Liver (tissue), 8 donors: ENCODE measurements at regions not wholly inside any gene's neighbourhood (a gene's known extent, or its start where the extent isn't known, plus 50 kb on each side); places are given as distances from the start of the nearest gene placed in this dataset.

Source experiments
- DNase-seq: peaks from one replicate; pipeline ENCODE4 v3.0.0-alpha.2; 2017; ENCODE audit warnings: low spot score
- H3K27ac ChIP-seq, 2 donors: one replicate each; pipeline ENCODE4 v1.7.0; 2013; ENCODE audit warnings: inconsistent platforms in 2 of 2, low read length in 2 of 2, control low read depth in 1 of 2, low read depth in 1 of 2, mild to moderate bottlenecking in 1 of 2
- H3K27me3 ChIP-seq, 4 donors: one replicate each; pipeline versions ENCODE4 v1.6.1 to v1.7.0; 2013; ENCODE audit warnings: low read length in 3 of 4, inconsistent platforms in 1 of 4, mild to moderate bottlenecking in 1 of 4, moderate library complexity in 1 of 4; ENCODE audit not compliant: control insufficient read depth in 4 of 4, insufficient read depth in 4 of 4
- H3K36me3 ChIP-seq, 4 donors: one replicate each; pipeline versions ENCODE4 v1.6.1 to v1.7.0; 2013; ENCODE audit warnings: low read length in 3 of 4, mild to moderate bottlenecking in 3 of 4, low read depth in 1 of 4, moderate library complexity in 1 of 4; ENCODE audit not compliant: control insufficient read depth in 4 of 4, insufficient read depth in 3 of 4
- H3K4me1 ChIP-seq, 4 donors: one replicate each; pipeline versions ENCODE4 v1.6.1 to v1.7.0; 2013; ENCODE audit warnings: low read length in 3 of 4, mild to moderate bottlenecking in 3 of 4, moderate library complexity in 1 of 4; ENCODE audit not compliant: control insufficient read depth in 4 of 4, insufficient read depth in 4 of 4
- H3K4me3 ChIP-seq, 3 donors: one replicate each; pipeline versions ENCODE4 v1.6.1 to v1.7.0; 2013; ENCODE audit warnings: low read length in 3 of 3, control low read depth in 1 of 3, low read depth in 1 of 3, mild to moderate bottlenecking in 1 of 3
- H3K9ac ChIP-seq, 2 donors: one replicate each; pipeline ENCODE4 v1.7.0; 2013; ENCODE audit warnings: low read length in 2 of 2, mild to moderate bottlenecking in 2 of 2, moderate library complexity in 2 of 2, control low read depth in 1 of 2, low read depth in 1 of 2
- H3K9me3 ChIP-seq, 4 donors: one replicate each; pipeline versions ENCODE4 v1.6.1 to v1.7.0; 2013; ENCODE audit warnings: low read length in 3 of 4; ENCODE audit not compliant: control insufficient read depth in 4 of 4
- CTCF ChIP-seq: fragments of 150-350 bp; IDR thresholded peaks from 2 replicates; pipeline ENCODE4 v1.5.1; 2017; ENCODE audit warnings: improper control_type of control experiment, low read depth, low read length; ENCODE audit not compliant: missing input control
- EGR1 ChIP-seq, 2 donors: IDR thresholded peaks; 2 replicates each; pipeline ENCODE4 v1.6.1; 2016 to 2018; ENCODE audit warnings: antibody characterized with exemption in 2 of 2, low read depth in 2 of 2
- FOXA2 ChIP-seq: IDR thresholded peaks from 2 replicates; pipeline ENCODE4 v1.6.1; 2016; ENCODE audit warnings: antibody characterized with exemption
- GABPA ChIP-seq, 2 donors: IDR thresholded peaks in 1 of 2; conservative IDR thresholded peaks in 1 of 2; 2 replicates each; pipeline ENCODE4 v1.6.1; 2016; ENCODE audit warnings: antibody characterized with exemption in 2 of 2, mild to moderate bottlenecking in 1 of 2, moderate library complexity in 1 of 2
- HNF4A ChIP-seq, 2 donors: conservative IDR thresholded peaks; 2 replicates each; pipeline ENCODE4 v1.6.1; 2016; ENCODE audit warnings: antibody characterized with exemption in 2 of 2, mild to moderate bottlenecking in 2 of 2
- HNF4G ChIP-seq: IDR thresholded peaks from 2 replicates; pipeline ENCODE4 v1.6.1; 2016; ENCODE audit warnings: antibody characterized with exemption
- NR2F2 ChIP-seq: IDR thresholded peaks from 2 replicates; pipeline ENCODE4 v1.6.1; 2016; ENCODE audit warnings: antibody characterized with exemption
- RAD21 ChIP-seq, 2 donors: IDR thresholded peaks; 2 replicates each; pipeline ENCODE4 v1.6.1; 2016; ENCODE audit warnings: antibody characterized with exemption in 2 of 2, mild to moderate bottlenecking in 2 of 2
- RXRA ChIP-seq, 2 donors: IDR thresholded peaks; 2 replicates each; pipeline ENCODE4 v1.6.1; 2017 to 2018; ENCODE audit warnings: antibody characterized with exemption in 2 of 2, mild to moderate bottlenecking in 1 of 2
- SP1 ChIP-seq: IDR thresholded peaks from 2 replicates; pipeline ENCODE4 v1.6.1; 2018; ENCODE audit warnings: antibody characterized with exemption, mild to moderate bottlenecking
- TAF1 ChIP-seq: conservative IDR thresholded peaks from 2 replicates; pipeline ENCODE4 v1.6.1; 2016; ENCODE audit warnings: antibody characterized with exemption, mild to moderate bottlenecking
- YY1 ChIP-seq: IDR thresholded peaks from 2 replicates; pipeline ENCODE4 v1.6.1; 2016; ENCODE audit warnings: antibody characterized with exemption, mild to moderate bottlenecking
- WGBS: extraction: QIAGEN DNeasy Blood & Tissue Kit; methylation state at CpG from one replicate; pipeline ENCODE4 v1.1.7; 2013; 5-methylcytosine and 5-hydroxymethylcytosine counted together
- TF ChIP-seq, protein P1 (sequence below): IDR thresholded peaks from 2 replicates; pipeline ENCODE4 v1.6.1; 2016; ENCODE audit warnings: antibody characterized with exemption
- TF ChIP-seq, protein P2 (sequence below): IDR thresholded peaks from 2 replicates; pipeline ENCODE4 v1.6.1; 2016; ENCODE audit warnings: antibody characterized with exemption
- TF ChIP-seq, protein P3 (sequence below): IDR thresholded peaks from 2 replicates; pipeline ENCODE4 v1.6.1; 2016; ENCODE audit warnings: antibody characterized with exemption
- TF ChIP-seq, protein P4 (sequence below): IDR thresholded peaks from 2 replicates; pipeline ENCODE4 v1.6.1; 2016; ENCODE audit warnings: antibody characterized with exemption, mild to moderate bottlenecking
- donor health status: healthy.
- donor health status: healthy.
- donor health status: healthy.
- donor health status: healthy.
- donor health status: healthy.

DNA sequence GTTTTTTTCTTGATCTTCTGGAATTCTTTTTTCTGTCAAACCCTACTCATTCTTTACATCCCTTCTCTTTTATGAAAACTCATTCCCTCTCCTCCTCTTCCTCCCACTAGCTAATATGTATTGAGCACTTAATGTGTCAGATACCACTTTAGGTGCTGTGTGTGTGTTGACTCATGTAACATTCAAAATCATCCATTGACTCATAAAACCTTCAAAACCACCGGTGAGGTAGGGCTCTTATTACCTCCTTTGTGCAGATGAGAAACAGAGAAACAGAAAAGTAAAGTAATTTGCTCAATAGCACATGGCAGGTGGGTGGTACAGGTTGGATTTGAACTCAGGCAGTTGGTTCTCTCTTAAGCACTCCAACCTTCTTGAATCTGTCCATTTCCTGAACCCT, 136.3 kb upstream of the NEDD9 start:
- Histone ChIP-seq H3K4me1 (peaks cover 12 to 29% (median 22%) of the 10 kb centered on the region in 4 donors), H3K27ac (no peak overlapping the region), H3K27me3 (no peaks in the 10 kb centered on the region), H3K4me3 (no peak overlapping the region), H3K9me3 (no peaks in the 10 kb centered on the region), H3K9ac (no peak overlapping the region), H3K36me3 (no peaks in the 10 kb centered on the region)
- no peak for TF ChIP-seq EGR1 (IDR thresholded peaks at IDR 0.05; ENCODE audit: low read depth in 2 of 2)
- no peak for TF ChIP-seq NR2F2
- TF ChIP-seq YY1 = no peak
- TF ChIP-seq CTCF = no peak
- TF ChIP-seq HNF4G = no peak
- WGBS = 81% methylated on average over 1 of the region's 1 CpG
- no peak for DNase-seq

DNA sequence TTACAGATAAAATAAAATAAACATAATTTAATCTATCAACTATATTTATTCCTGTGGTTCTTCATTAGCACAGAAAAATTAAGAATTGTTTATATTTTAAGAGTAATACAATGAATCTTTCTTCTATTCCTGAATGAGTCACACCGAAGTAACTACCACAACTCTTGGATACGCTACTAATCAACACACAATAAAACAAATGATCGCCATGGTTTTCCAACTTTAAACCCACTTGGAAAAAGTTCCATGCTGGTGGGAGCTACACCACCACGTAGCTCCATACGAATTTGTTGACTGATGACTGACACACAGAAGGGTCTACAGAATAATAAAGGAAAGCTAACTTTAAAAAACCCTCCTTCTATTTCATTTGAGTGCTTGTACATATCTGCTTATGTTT, 135.8 kb upstream of the NEDD9 start:
- Histone ChIP-seq H3K9ac (no peak overlapping the region), H3K27me3 (no peaks in the 10 kb centered on the region), H3K9me3 (no peaks in the 10 kb centered on the region), H3K4me1 (peaks cover 12 to 29% (median 22%) of the 10 kb centered on the region in 4 donors), H3K27ac (no peak overlapping the region), H3K4me3 (no peak overlapping the region), H3K36me3 (no peaks in the 10 kb centered on the region)
- WGBS = 98% methylated on average over 5 of the region's 5 CpGs
- TF ChIP-seq, protein P1, sequence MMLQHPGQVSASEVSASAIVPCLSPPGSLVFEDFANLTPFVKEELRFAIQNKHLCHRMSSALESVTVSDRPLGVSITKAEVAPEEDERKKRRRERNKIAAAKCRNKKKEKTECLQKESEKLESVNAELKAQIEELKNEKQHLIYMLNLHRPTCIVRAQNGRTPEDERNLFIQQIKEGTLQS = no peak
- TF ChIP-seq FOXA2 (no peak), EGR1 (IDR thresholded peaks at IDR 0.05; ENCODE audit: low read depth in 2 of 2) (no peak), SP1 (no peak), NR2F2 (no peak), YY1 (no peak)
- TF ChIP-seq, protein P2, sequence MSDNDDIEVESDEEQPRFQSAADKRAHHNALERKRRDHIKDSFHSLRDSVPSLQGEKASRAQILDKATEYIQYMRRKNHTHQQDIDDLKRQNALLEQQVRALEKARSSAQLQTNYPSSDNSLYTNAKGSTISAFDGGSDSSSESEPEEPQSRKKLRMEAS = no peak
- DNase-seq = no peak

DNA sequence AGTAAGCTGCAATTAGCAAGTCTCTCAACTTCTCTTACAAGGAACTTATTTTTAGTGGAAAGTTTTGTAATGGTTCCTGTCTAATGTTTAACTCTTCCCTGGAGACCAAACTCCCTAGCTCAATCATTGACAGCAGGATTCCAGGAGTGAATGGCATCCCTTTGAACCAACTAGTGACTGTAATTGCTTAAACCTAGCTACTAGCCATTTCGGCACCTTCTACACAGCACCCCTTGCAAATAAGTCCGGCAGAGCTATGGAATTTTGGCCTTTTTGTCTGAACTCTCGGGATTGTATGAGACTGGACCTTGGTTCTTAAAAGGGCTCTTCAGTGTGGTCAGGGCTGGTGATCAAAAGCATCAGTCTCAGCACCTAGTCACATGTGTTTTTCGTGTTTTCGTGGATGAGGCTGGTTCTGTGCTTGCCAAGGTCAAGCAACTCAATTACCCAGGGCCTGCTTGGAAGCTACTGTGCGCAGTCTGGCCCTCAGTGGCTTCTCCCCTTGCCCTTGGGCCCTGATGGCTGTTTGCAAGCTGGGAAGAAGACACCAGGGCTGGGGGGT, 135.3 kb upstream of the NEDD9 start:
- Histone ChIP-seq H3K27me3 (no peaks in the 10 kb centered on the region), H3K27ac (peak overlapping the region; percentile 32 to 77), H3K9ac (no peak overlapping the region), H3K9me3 (no peaks in the 10 kb centered on the region), H3K36me3 (no peaks in the 10 kb centered on the region), H3K4me3 (peak overlapping the region in 1 of 3 donors; percentile 24), H3K4me1 (peaks cover 12 to 29% (median 22%) of the 10 kb centered on the region in 4 donors)
- 37% methylated on average over 6 of the region's 6 CpGs for WGBS
- DNase-seq = no peak
- TF ChIP-seq FOXA2 (no peak), YY1 (peak; percentile 95), HNF4G (no peak), SP1 (peak; percentile 87), GABPA (IDR thresholded peaks at IDR 0.05 in 1 of 2, conservative IDR thresholded peaks at IDR 0.05 in 1 of 2) (no peak), RXRA (IDR thresholded peaks at IDR 0.05) (peak; percentile 70 to 77), RAD21 (IDR thresholded peaks at IDR 0.05) (peak; percentile 45 to 74), EGR1 (IDR thresholded peaks at IDR 0.05; ENCODE audit: low read depth in 2 of 2) (no peak), CTCF (no peak), HNF4A (conservative IDR thresholded peaks at IDR 0.05) (peak; percentile 60 to 79), TAF1 (peak; percentile 93)
- TF ChIP-seq, protein P2 = peak; percentile 60
- TF ChIP-seq, protein P3, sequence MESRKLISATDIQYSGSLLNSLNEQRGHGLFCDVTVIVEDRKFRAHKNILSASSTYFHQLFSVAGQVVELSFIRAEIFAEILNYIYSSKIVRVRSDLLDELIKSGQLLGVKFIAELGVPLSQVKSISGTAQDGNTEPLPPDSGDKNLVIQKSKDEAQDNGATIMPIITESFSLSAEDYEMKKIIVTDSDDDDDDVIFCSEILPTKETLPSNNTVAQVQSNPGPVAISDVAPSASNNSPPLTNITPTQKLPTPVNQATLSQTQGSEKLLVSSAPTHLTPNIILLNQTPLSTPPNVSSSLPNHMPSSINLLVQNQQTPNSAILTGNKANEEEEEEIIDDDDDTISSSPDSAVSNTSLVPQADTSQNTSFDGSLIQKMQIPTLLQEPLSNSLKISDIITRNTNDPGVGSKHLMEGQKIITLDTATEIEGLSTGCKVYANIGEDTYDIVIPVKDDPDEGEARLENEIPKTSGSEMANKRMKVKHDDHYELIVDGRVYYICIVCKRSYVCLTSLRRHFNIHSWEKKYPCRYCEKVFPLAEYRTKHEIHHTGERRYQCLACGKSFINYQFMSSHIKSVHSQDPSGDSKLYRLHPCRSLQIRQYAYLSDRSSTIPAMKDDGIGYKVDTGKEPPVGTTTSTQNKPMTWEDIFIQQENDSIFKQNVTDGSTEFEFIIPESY = peak; percentile 31
- TF ChIP-seq, protein P4, sequence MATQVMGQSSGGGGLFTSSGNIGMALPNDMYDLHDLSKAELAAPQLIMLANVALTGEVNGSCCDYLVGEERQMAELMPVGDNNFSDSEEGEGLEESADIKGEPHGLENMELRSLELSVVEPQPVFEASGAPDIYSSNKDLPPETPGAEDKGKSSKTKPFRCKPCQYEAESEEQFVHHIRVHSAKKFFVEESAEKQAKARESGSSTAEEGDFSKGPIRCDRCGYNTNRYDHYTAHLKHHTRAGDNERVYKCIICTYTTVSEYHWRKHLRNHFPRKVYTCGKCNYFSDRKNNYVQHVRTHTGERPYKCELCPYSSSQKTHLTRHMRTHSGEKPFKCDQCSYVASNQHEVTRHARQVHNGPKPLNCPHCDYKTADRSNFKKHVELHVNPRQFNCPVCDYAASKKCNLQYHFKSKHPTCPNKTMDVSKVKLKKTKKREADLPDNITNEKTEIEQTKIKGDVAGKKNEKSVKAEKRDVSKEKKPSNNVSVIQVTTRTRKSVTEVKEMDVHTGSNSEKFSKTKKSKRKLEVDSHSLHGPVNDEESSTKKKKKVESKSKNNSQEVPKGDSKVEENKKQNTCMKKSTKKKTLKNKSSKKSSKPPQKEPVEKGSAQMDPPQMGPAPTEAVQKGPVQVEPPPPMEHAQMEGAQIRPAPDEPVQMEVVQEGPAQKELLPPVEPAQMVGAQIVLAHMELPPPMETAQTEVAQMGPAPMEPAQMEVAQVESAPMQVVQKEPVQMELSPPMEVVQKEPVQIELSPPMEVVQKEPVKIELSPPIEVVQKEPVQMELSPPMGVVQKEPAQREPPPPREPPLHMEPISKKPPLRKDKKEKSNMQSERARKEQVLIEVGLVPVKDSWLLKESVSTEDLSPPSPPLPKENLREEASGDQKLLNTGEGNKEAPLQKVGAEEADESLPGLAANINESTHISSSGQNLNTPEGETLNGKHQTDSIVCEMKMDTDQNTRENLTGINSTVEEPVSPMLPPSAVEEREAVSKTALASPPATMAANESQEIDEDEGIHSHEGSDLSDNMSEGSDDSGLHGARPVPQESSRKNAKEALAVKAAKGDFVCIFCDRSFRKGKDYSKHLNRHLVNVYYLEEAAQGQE = peak; percentile 62
